HepG2 (cell line): ENCODE measurements at regions not wholly inside any gene's neighbourhood (a gene's known extent, or its start where the extent isn't known, plus 50 kb on each side); places are given as distances from the start of the nearest gene placed in this dataset.
"Not testable (repeated sequence)": the region's sequence is repeated elsewhere in the genome, so short reads cannot be mapped to it uniquely, and the experiment has no call there.

Experiments
- ATAC-seq: fragments of 200-7000 bp; cut with Tn5 transposase; 3 replicates; pipeline ENCODE4 v1.9.1; 2020; ENCODE audit warnings: mild to moderate bottlenecking, moderate library complexity
- BruUV-seq: library from RNA; stranded (reverse); fragments of 400-500 nt; replicated peaks from 2 replicates; lab custom pipeline; 2021; lab: Mats Ljungman, UMichigan
- CTCF ChIA-PET: fragments of 300-600 bp; formaldehyde crosslinking; extraction: SDS; loops from one replicate; lab custom pipeline; 2021; ENCODE audit warnings: low total read pairs, inconsistent platforms, low intra/inter-chr PET ratio; lab: Yijun Ruan, JAX
- POLR2A ChIA-PET: fragments of 350-600 bp; sonication (Branson Sonifier 250); formaldehyde crosslinking; loops from one replicate; lab custom pipeline; 2020; ENCODE audit warnings: antibody characterized with exemption, inconsistent platforms; lab: Yijun Ruan, JAX
- DNase-seq: peaks from one replicate; pipeline ENCODE4 v3.0.0-alpha.2; 2015; ENCODE audit warnings: low spot score
- FAIRE-seq: peaks from 3 replicates; lab custom pipeline; 2011; peaks lifted over from hg19 to GRCh38; lab: Jason Lieb, UNC
- H2AFZ ChIP-seq: one replicate; pipeline ENCODE4 v1.6.1; 2011; ENCODE audit warnings: low read length, inconsistent platforms
- H3K27ac ChIP-seq: fragments of 300-600 bp; 3 replicates; pipeline ENCODE4 v1.8.0; 2011; ENCODE audit warnings: mixed run types, mild to moderate bottlenecking, mixed read lengths, low read length, inconsistent platforms; ENCODE audit not compliant: insufficient read depth; ENCODE audit errors: extremely low read length
- H3K27me3 ChIP-seq, 2 experiments: fragments of 200-600 bp in 1 of 2; 2 replicates in 1 of 2; 3 replicates in 1 of 2; pipeline versions ENCODE4 v1.6.0 to v1.8.0; 2011; ENCODE audit warnings: low read length in 2 of 2, mild to moderate bottlenecking in 2 of 2, moderate library complexity in 2 of 2, inconsistent platforms in 1 of 2; ENCODE audit not compliant: insufficient read depth in 2 of 2, control insufficient read depth in 1 of 2
- H3K36me3 ChIP-seq, 2 experiments: fragments of 200-600 bp in 1 of 2; replicated peaks in 1 of 2; 2 replicates in 1 of 2; 3 replicates in 1 of 2; pipeline versions ENCODE4 v1.5.1 to v1.8.0; 2011; ENCODE audit warnings: low read length in 2 of 2, inconsistent platforms in 1 of 2; ENCODE audit not compliant: insufficient read depth in 2 of 2, control insufficient read depth in 1 of 2
- H3K4me1 ChIP-seq: 2 replicates; pipeline ENCODE4 v1.5.1; 2012; ENCODE audit warnings: low read length, inconsistent platforms; ENCODE audit not compliant: insufficient read depth
- H3K4me2 ChIP-seq: 2 replicates; pipeline ENCODE4 v1.6.0; 2011; ENCODE audit warnings: low read depth, low read length, inconsistent platforms
- H3K4me3 ChIP-seq, 3 experiments: fragments of 200-600 bp in 1 of 3; sonication (generic), shearing (Covaris generic) in 1 of 3; replicated peaks in 1 of 3; 2 replicates each; pipeline ENCODE4 v1.5.1; 2011 to 2016; ENCODE audit warnings: low read length in 3 of 3, inconsistent platforms in 2 of 3, low read depth in 2 of 3, mild to moderate bottlenecking in 2 of 3, control low read depth in 1 of 3, mixed read lengths in 1 of 3; ENCODE audit not compliant: insufficient read depth in 1 of 3
- H3K79me2 ChIP-seq: one replicate; pipeline ENCODE4 v1.6.1; 2011; ENCODE audit warnings: low read length, inconsistent platforms; ENCODE audit not compliant: insufficient read depth
- H3K9ac ChIP-seq: 2 replicates; pipeline ENCODE4 v1.6.0; 2011; ENCODE audit warnings: mild to moderate bottlenecking, low read depth, low read length, inconsistent platforms; ENCODE audit not compliant: insufficient read depth
- H3K9me3 ChIP-seq: 2 replicates; pipeline ENCODE4 v1.5.1; 2012; ENCODE audit warnings: mild to moderate bottlenecking, low read length
- H4K20me1 ChIP-seq: 2 replicates; pipeline ENCODE4 v1.6.0; 2011; ENCODE audit warnings: inconsistent platforms, mild to moderate bottlenecking, low read length, moderate library complexity; ENCODE audit not compliant: insufficient read depth
- CEBPG ChIP-seq: IDR thresholded peaks from 2 replicates; pipeline ENCODE4 v1.6.1; 2016
- JUN ChIP-seq: sonication (generic); formaldehyde crosslinking; IDR thresholded peaks from 2 replicates; pipeline ENCODE4 v1.4.0; 2020; ENCODE audit warnings: mild to moderate bottlenecking, missing genetic modification reagents
- MIER2 ChIP-seq: IDR thresholded peaks from 2 replicates; pipeline ENCODE4 v1.6.1; 2016; ENCODE audit warnings: missing biosample characterization, missing genetic modification reagents
- STAG1 ChIP-seq: sonication (generic); formaldehyde crosslinking; IDR thresholded peaks from 2 replicates; pipeline ENCODE4 v1.4.0; 2020; ENCODE audit warnings: missing genetic modification reagents
- ZFP36 ChIP-seq: fragments of 150-350 bp; IDR thresholded peaks from 2 replicates; pipeline ENCODE4 v1.6.1; 2018; ENCODE audit warnings: borderline replicate concordance, low read length, low read depth; ENCODE audit not compliant: partially characterized antibody
- ZNF7 ChIP-seq: IDR thresholded peaks from 2 replicates; pipeline ENCODE4 v1.6.1; 2016; ENCODE audit warnings: missing biosample characterization, missing genetic modification reagents
- WGBS: methylation state at CpG from one replicate; pipeline ENCODE4 v1.1.6; 2017; ENCODE audit warnings: low lambda C conversion rate; 5-methylcytosine and 5-hydroxymethylcytosine counted together
- in situ Hi-C: cut with HindIII; loops from 2 replicates; pipeline ENCODE4 v1.10.0; 2017; ENCODE audit warnings: low pct_unique_long_range_greater_than_20kb; ENCODE audit not compliant: extremely low pct_ligation_motif_present
- intact Hi-C: fragments of 100-400 bp; cut with micrococcal nuclease; formaldehyde crosslinking; loops from one replicate; pipeline ENCODE4 v1.10.0; 2022; ENCODE audit not compliant: unreplicated experiment
- TF ChIP-seq, protein P1 (sequence below): sonication (generic); formaldehyde crosslinking; IDR thresholded peaks from 2 replicates; pipeline ENCODE4 v1.5.0; 2020; ENCODE audit warnings: mild to moderate bottlenecking, missing genetic modification reagents, moderate library complexity

DNA sequence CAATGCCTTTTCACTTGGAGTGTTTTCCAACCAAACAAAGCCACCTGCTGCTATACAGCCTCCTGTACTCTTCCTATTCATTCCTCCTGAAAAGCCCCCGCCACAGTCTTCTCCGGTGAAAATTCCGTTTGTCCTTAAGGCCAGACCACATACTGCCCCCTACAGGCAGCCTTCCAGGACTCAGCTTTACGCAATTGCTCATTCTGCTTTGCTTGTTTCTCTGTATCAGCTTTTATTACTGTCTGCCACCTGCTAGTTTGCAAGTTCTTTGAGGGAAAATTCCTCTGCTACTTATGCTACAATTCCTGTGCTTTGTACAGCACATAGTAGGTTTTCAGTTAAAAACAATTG is 115.2 kb upstream of the DUSP10 start:
- H3K79me2 ChIP-seq, POLR2A ChIA-PET, H2AFZ ChIP-seq, H3K27ac ChIP-seq, CTCF ChIA-PET, H3K9ac ChIP-seq, H3K9me3 ChIP-seq: not testable (repeated sequence)
- peak; percentile 66 for ATAC-seq
- intact Hi-C loops: loop anchor here (5.0 kb wide), 1 partner anchor 380 kb away; no protein-coding TSS in a partner anchor
- peak; percentile 28; the same call in 1 of the 2 replicates for TF ChIP-seq STAG1 (CRISPR knock-in tag)
- TF ChIP-seq, protein P1, sequence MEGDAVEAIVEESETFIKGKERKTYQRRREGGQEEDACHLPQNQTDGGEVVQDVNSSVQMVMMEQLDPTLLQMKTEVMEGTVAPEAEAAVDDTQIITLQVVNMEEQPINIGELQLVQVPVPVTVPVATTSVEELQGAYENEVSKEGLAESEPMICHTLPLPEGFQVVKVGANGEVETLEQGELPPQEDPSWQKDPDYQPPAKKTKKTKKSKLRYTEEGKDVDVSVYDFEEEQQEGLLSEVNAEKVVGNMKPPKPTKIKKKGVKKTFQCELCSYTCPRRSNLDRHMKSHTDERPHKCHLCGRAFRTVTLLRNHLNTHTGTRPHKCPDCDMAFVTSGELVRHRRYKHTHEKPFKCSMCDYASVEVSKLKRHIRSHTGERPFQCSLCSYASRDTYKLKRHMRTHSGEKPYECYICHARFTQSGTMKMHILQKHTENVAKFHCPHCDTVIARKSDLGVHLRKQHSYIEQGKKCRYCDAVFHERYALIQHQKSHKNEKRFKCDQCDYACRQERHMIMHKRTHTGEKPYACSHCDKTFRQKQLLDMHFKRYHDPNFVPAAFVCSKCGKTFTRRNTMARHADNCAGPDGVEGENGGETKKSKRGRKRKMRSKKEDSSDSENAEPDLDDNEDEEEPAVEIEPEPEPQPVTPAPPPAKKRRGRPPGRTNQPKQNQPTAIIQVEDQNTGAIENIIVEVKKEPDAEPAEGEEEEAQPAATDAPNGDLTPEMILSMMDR (CRISPR knock-in tag): peak; percentile 42
- TF ChIP-seq CEBPG (CRISPR knock-in tag): peak; percentile 63
- TF ChIP-seq ZNF7: peak; percentile 98
- TF ChIP-seq, all 625 proteins: peak for 4; not testable (repeated sequence) for 621
- H3K36me3 ChIP-seq, DNase-seq, BruUV-seq, H3K4me3 ChIP-seq, H3K4me1 ChIP-seq, H4K20me1 ChIP-seq, in situ Hi-C loops, H3K27me3 ChIP-seq, H3K4me2 ChIP-seq: not testable (repeated sequence)
- WGBS: 34% methylated on average over 4 of the region's 4 CpGs
- FAIRE-seq: peak; percentile 28

DNA sequence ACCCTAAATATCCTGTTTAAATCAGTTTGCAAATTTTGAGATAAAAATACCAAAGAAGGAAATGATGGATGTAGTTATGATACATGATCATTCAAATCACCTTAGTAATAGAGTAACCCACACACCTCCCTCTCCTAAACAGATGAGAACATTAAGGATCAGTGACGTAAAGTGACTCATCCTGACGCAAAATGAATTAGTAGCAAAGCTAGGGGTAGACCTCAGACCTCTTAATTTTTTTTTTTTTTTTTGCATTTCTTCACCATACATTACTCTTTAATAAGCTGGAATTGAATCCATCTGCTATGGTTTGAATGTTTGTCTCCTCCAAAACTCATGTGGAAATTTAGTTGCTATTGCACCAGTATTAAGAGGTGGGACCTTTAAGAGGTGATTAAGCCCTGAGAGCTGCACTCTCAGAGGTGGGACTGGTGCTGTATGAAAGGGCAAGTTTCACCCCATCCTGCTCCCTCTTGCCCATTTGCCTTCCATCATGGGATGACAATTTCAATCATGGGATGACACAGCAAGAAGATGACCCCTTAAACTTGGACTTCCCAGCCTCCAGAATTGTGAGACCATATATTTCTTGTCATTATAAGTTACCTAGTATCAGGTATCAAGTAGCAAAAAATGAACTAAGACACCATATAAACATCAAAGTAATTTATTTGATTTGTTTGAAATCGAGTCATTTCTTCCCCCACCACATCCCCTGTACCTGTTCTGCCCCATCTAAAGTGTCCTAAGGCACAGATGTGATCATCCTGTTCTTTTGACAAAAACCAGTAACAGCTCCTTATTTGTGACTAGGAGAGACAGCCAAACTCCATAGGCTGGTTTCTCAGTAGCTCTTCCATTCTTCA is 114.6 kb upstream of the DUSP10 start:
- in situ Hi-C loops: no loop called here
- intact Hi-C loops: loop anchor here (5.0 kb wide), 1 partner anchor 379 kb away; no protein-coding TSS in a partner anchor
- no peaks in the 10 kb centered on the region for H3K27me3 ChIP-seq
- ATAC-seq: no peak
- H3K4me2 ChIP-seq: no peak overlapping the region
- no peak for DNase-seq
- no peaks in the 10 kb centered on the region for H4K20me1 ChIP-seq
- H3K4me1 ChIP-seq: no peaks in the 10 kb centered on the region
- POLR2A ChIA-PET: no interaction called here
- H3K9me3 ChIP-seq: no peaks in the 10 kb centered on the region
- BruUV-seq: no TSS peak
- 36% methylated on average over 3 of the region's 3 CpGs for WGBS
- no peak for FAIRE-seq
- no peaks in the 10 kb centered on the region for H3K79me2 ChIP-seq
- H3K36me3 ChIP-seq: no peaks in the 10 kb centered on the region
- H3K27ac ChIP-seq: no peak overlapping the region
- no peak overlapping the region for H3K9ac ChIP-seq
- no peak overlapping the region for H3K4me3 ChIP-seq
- TF ChIP-seq JUN (no peak), MIER2 (no peak), ZFP36 (no peak)
- TF ChIP-seq, all 625 proteins: peak for 0
- H2AFZ ChIP-seq: no peak overlapping the region
- CTCF ChIA-PET: no interaction called here
